ENCODE measurements at regions not wholly inside any gene's neighbourhood (a gene's known extent, or its start where the extent isn't known, plus 50 kb on each side); places are given as distances from the start of the nearest gene placed in this dataset.

DNA sequence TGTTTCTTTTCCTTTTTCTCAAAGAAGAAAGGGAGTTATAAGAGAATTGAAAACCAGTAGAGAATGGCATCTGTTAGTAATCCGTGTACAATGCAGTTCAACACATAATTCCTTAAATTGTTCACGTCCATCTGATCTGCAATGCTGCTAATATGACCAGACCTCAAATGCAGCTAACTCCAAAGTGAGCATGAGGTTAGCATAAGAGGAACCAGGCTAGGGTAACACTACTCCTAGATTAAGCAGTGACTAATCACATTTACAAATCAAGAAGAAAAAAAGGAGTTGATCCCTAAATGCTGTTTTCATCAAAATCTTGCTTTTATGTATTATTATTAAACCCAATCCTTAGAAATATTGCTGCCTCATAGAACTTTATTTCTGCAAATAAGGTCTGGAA is 432.7 kb upstream of the ARID1B start:
- no peak for TF ChIP-seq POLR2A (IDR thresholded peaks at IDR 0.05)
- TF ChIP-seq, protein P1, sequence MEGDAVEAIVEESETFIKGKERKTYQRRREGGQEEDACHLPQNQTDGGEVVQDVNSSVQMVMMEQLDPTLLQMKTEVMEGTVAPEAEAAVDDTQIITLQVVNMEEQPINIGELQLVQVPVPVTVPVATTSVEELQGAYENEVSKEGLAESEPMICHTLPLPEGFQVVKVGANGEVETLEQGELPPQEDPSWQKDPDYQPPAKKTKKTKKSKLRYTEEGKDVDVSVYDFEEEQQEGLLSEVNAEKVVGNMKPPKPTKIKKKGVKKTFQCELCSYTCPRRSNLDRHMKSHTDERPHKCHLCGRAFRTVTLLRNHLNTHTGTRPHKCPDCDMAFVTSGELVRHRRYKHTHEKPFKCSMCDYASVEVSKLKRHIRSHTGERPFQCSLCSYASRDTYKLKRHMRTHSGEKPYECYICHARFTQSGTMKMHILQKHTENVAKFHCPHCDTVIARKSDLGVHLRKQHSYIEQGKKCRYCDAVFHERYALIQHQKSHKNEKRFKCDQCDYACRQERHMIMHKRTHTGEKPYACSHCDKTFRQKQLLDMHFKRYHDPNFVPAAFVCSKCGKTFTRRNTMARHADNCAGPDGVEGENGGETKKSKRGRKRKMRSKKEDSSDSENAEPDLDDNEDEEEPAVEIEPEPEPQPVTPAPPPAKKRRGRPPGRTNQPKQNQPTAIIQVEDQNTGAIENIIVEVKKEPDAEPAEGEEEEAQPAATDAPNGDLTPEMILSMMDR (IDR thresholded peaks at IDR 0.05), result no peak
- no peak for TF ChIP-seq POLR2AphosphoS5 (IDR thresholded peaks at IDR 0.05)

All from prostate gland (tissue), 2 donors.